Fibroblast of peridontal ligament (primary cell): ENCODE measurements at regions not wholly inside any gene's neighbourhood (a gene's known extent, or its start where the extent isn't known, plus 50 kb on each side); places are given as distances from the start of the nearest gene placed in this dataset.
A peak's percentile ranks its signal among the peaks of the same experiment; 100 is the strongest.
"Not testable (repeated sequence)": the region's sequence is repeated elsewhere in the genome, so short reads cannot be mapped to it uniquely, and the experiment has no call there.

Experiments
- DNase-seq: peaks from one replicate; pipeline ENCODE4 v3.0.0-alpha.2; 2010; ENCODE audit errors: extremely low read depth

- DNase-seq, result no peak
Observed at GRCh38 chr5:8557728-8558127, 688.8 kb downstream of the MTRR start.

GRCh38 chr5:8560776-8561175 is 691.8 kb downstream of the MTRR start:
- no peak for DNase-seq

GRCh38 chr5:8561224-8561840 is 692.4 kb downstream of the MTRR start:
- DNase-seq, result no peak

GRCh38 chr5:8561854-8562253 is 692.9 kb downstream of the MTRR start:
- no peak for DNase-seq

GRCh38 chr5:8563540-8563939 is 694.6 kb downstream of the MTRR start:
- not testable (repeated sequence) for DNase-seq

- DNase-seq, result no peak
Observed at GRCh38 chr5:8568858-8569257, 699.9 kb downstream of the MTRR start.

- DNase-seq, result no peak
Observed at GRCh38 chr5:8570528-8570927, 701.6 kb downstream of the MTRR start.

- no peak for DNase-seq
Observed at GRCh38 chr5:8576178-8576577, 707.2 kb downstream of the MTRR start.

GRCh38 chr5:8577792-8578191 is 708.8 kb downstream of the MTRR start:
- DNase-seq, result peak; percentile 11

- no peak for DNase-seq
Observed at GRCh38 chr5:8580298-8580697, 711.4 kb downstream of the MTRR start.

- no peak for DNase-seq
Observed at GRCh38 chr5:8581047-8581446, 712.1 kb downstream of the MTRR start.

GRCh38 chr5:8585230-8586018 is 716.5 kb downstream of the MTRR start:
- DNase-seq, result no peak

- no peak for DNase-seq
Observed at GRCh38 chr5:8590959-8591358, 722.0 kb downstream of the MTRR start.

- DNase-seq, result no peak
Observed at GRCh38 chr5:8598356-8598755, 729.4 kb downstream of the MTRR start.

GRCh38 chr5:8598996-8599395 is 730.0 kb downstream of the MTRR start:
- no peak for DNase-seq

GRCh38 chr5:8600843-8601242 is 731.9 kb downstream of the MTRR start:
- DNase-seq, result no peak

GRCh38 chr5:8601831-8602354 is 732.9 kb downstream of the MTRR start:
- no peak for DNase-seq

- DNase-seq, result no peak
Observed at GRCh38 chr5:8606231-8606630, 737.3 kb downstream of the MTRR start.

GRCh38 chr5:8611067-8611466 is 742.1 kb downstream of the MTRR start:
- no peak for DNase-seq

- no peak for DNase-seq
Observed at GRCh38 chr5:8613078-8613685, 744.2 kb downstream of the MTRR start.

GRCh38 chr5:8615142-8615858 is 746.4 kb downstream of the MTRR start:
- no peak for DNase-seq

GRCh38 chr5:8628521-8628920 is 759.6 kb downstream of the MTRR start:
- no peak for DNase-seq
